Karpas-422 (cell line): ENCODE measurements at regions not wholly inside any gene's neighbourhood (a gene's known extent, or its start where the extent isn't known, plus 50 kb on each side); places are given as distances from the start of the nearest gene placed in this dataset.
A peak's percentile ranks its signal among the peaks of the same experiment; 100 is the strongest.

Source experiments
- DNase-seq: peaks from one replicate; pipeline ENCODE4 v3.0.0-alpha.2; 2015
- H2AFZ ChIP-seq: fragments of 200-600 bp; sonication (generic); 2 replicates; pipeline ENCODE4 v1.6.1; 2014; ENCODE audit warnings: antibody characterized with exemption, low read length, mixed read lengths
- H3K27ac ChIP-seq: fragments of 200-600 bp; sonication (generic); 2 replicates; pipeline ENCODE4 v1.5.1; 2014; ENCODE audit warnings: mild to moderate bottlenecking, low read length, moderate library complexity
- H3K27me3 ChIP-seq: fragments of 200-600 bp; sonication (generic); 2 replicates; pipeline ENCODE4 v1.6.1; 2014; ENCODE audit warnings: low read length, mixed read lengths
- H3K36me3 ChIP-seq: fragments of 200-600 bp; sonication (generic); 2 replicates; pipeline ENCODE4 v1.6.1; 2014; ENCODE audit warnings: low read length, mixed read lengths; ENCODE audit not compliant: insufficient read depth
- H3K4me1 ChIP-seq: fragments of 200-600 bp; sonication (generic); 2 replicates; pipeline ENCODE4 v1.6.1; 2014; ENCODE audit warnings: mild to moderate bottlenecking, low read length, mixed read lengths
- H3K4me2 ChIP-seq: fragments of 200-600 bp; sonication (generic); 2 replicates; pipeline ENCODE4 v1.6.1; 2014; ENCODE audit warnings: low read length, low read depth, mild to moderate bottlenecking; ENCODE audit not compliant: poor library complexity, severe bottlenecking
- H3K4me3 ChIP-seq: fragments of 200-600 bp; sonication (generic); 2 replicates; pipeline ENCODE4 v1.5.1; 2014; ENCODE audit warnings: mild to moderate bottlenecking, antibody characterized with exemption, low read length, mixed read lengths
- H3K79me2 ChIP-seq: fragments of 200-600 bp; sonication (generic); 2 replicates; pipeline ENCODE4 v1.6.1; 2014; ENCODE audit warnings: mild to moderate bottlenecking, low read length, mixed read lengths
- H3K9ac ChIP-seq: fragments of 200-600 bp; sonication (generic); 2 replicates; pipeline ENCODE4 v1.6.0; 2014; ENCODE audit warnings: low read length
- H3K9me2 ChIP-seq: fragments of 200-600 bp; sonication (generic), shearing (Covaris generic); replicated peaks from 2 replicates; pipeline ENCODE4 v1.6.0; 2014; ENCODE audit warnings: mild to moderate bottlenecking, low read length, moderate library complexity; ENCODE audit not compliant: insufficient read depth
- H3K9me3 ChIP-seq: fragments of 300-700, 200-600 bp; sonication (generic); 2 replicates; pipeline ENCODE4 v1.6.1; 2014; ENCODE audit warnings: low read length, mixed read lengths
- H4K20me1 ChIP-seq: fragments of 200-600 bp; sonication (generic); 2 replicates; pipeline ENCODE4 v1.6.1; 2014; ENCODE audit warnings: mild to moderate bottlenecking, antibody characterized with exemption, low read length, low read depth; ENCODE audit not compliant: insufficient read depth

- H2AFZ ChIP-seq, result no peak overlapping the region
- no peak overlapping the region for H3K4me2 ChIP-seq
- H4K20me1 ChIP-seq, result no peaks in the 10 kb centered on the region
- no peaks in the 10 kb centered on the region for H3K9me3 ChIP-seq
- H3K4me1 ChIP-seq, result no peaks in the 10 kb centered on the region
- no peaks in the 10 kb centered on the region for H3K36me3 ChIP-seq
- no peak overlapping the region for H3K4me3 ChIP-seq
- no peaks in the 10 kb centered on the region for H3K27me3 ChIP-seq
- H3K9ac ChIP-seq, result no peak overlapping the region
- H3K9me2 ChIP-seq, result no peaks in the 10 kb centered on the region
- no peak overlapping the region for H3K27ac ChIP-seq
- DNase-seq, result no peak
- no peaks in the 10 kb centered on the region for H3K79me2 ChIP-seq
Observed at GRCh38 chr2:198309081-198309480, 504.7 kb downstream of the PLCL1 start.

GRCh38 chr2:198308368-198308767 is 504.0 kb downstream of the PLCL1 start:
- Histone ChIP-seq H2AFZ (no peak overlapping the region), H3K36me3 (no peaks in the 10 kb centered on the region), H3K4me1 (no peaks in the 10 kb centered on the region), H3K9ac (no peak overlapping the region), H3K4me3 (no peak overlapping the region), H3K27ac (no peak overlapping the region), H3K4me2 (no peak overlapping the region), H3K27me3 (no peaks in the 10 kb centered on the region), H4K20me1 (no peaks in the 10 kb centered on the region), H3K9me2 (no peaks in the 10 kb centered on the region), H3K79me2 (no peaks in the 10 kb centered on the region), H3K9me3 (no peaks in the 10 kb centered on the region)
- DNase-seq, result no peak

GRCh38 chr2:198307093-198307492 is 502.7 kb downstream of the PLCL1 start:
- H4K20me1 ChIP-seq, result no peaks in the 10 kb centered on the region
- no peak for DNase-seq

GRCh38 chr2:198304859-198305258 is 500.5 kb downstream of the PLCL1 start:
- no peaks in the 10 kb centered on the region for H3K79me2 ChIP-seq
- no peak overlapping the region for H3K4me3 ChIP-seq
- H3K9me2 ChIP-seq, result no peaks in the 10 kb centered on the region
- no peak overlapping the region for H2AFZ ChIP-seq
- H3K36me3 ChIP-seq, result no peaks in the 10 kb centered on the region
- no peaks in the 10 kb centered on the region for H4K20me1 ChIP-seq
- H3K27me3 ChIP-seq, result no peaks in the 10 kb centered on the region
- H3K27ac ChIP-seq, result no peak overlapping the region
- no peak overlapping the region for H3K9ac ChIP-seq
- no peak for DNase-seq
- no peak overlapping the region for H3K4me2 ChIP-seq
- no peaks in the 10 kb centered on the region for H3K4me1 ChIP-seq
- H3K9me3 ChIP-seq, result no peaks in the 10 kb centered on the region

More at GRCh38 chr2:198307093-198307492, 502.7 kb downstream of the PLCL1 start:
- H3K4me3 ChIP-seq, result no peak overlapping the region
- no peak overlapping the region for H3K27ac ChIP-seq
- H3K4me2 ChIP-seq, result no peak overlapping the region
- no peaks in the 10 kb centered on the region for H3K27me3 ChIP-seq
- no peaks in the 10 kb centered on the region for H3K9me2 ChIP-seq
- no peaks in the 10 kb centered on the region for H3K4me1 ChIP-seq
- H3K9me3 ChIP-seq, result no peaks in the 10 kb centered on the region
- no peaks in the 10 kb centered on the region for H3K79me2 ChIP-seq
- H2AFZ ChIP-seq, result no peak overlapping the region
- H3K36me3 ChIP-seq, result no peaks in the 10 kb centered on the region
- H3K9ac ChIP-seq, result no peak overlapping the region

GRCh38 chr2:198297350-198297749 is 493.0 kb downstream of the PLCL1 start:
- H2AFZ ChIP-seq, result no peak overlapping the region

GRCh38 chr2:198296665-198297308 is 492.4 kb downstream of the PLCL1 start:
- peak; percentile 83 for DNase-seq
- Histone ChIP-seq H3K9ac (no peak overlapping the region), H4K20me1 (no peaks in the 10 kb centered on the region), H3K27me3 (no peaks in the 10 kb centered on the region), H3K4me2 (no peak overlapping the region), H3K27ac (no peak overlapping the region), H3K9me3 (no peaks in the 10 kb centered on the region), H3K4me1 (no peaks in the 10 kb centered on the region), H3K79me2 (no peaks in the 10 kb centered on the region), H3K9me2 (no peaks in the 10 kb centered on the region), H2AFZ (no peak overlapping the region), H3K4me3 (no peak overlapping the region), H3K36me3 (no peaks in the 10 kb centered on the region)

More at GRCh38 chr2:198297350-198297749, 493.0 kb downstream of the PLCL1 start:
- H3K4me1 ChIP-seq, result no peaks in the 10 kb centered on the region
- no peaks in the 10 kb centered on the region for H3K79me2 ChIP-seq
- no peak overlapping the region for H3K9ac ChIP-seq
- no peak overlapping the region for H3K4me2 ChIP-seq
- H3K27me3 ChIP-seq, result no peaks in the 10 kb centered on the region
- H3K4me3 ChIP-seq, result no peak overlapping the region
- no peaks in the 10 kb centered on the region for H4K20me1 ChIP-seq
- no peak overlapping the region for H3K27ac ChIP-seq
- DNase-seq, result no peak
- no peaks in the 10 kb centered on the region for H3K36me3 ChIP-seq
- H3K9me2 ChIP-seq, result no peaks in the 10 kb centered on the region
- no peaks in the 10 kb centered on the region for H3K9me3 ChIP-seq

- H3K9me2 ChIP-seq, result no peaks in the 10 kb centered on the region
- H3K9ac ChIP-seq, result no peak overlapping the region
- H2AFZ ChIP-seq, result no peak overlapping the region
- no peaks in the 10 kb centered on the region for H3K36me3 ChIP-seq
- DNase-seq, result no peak
- no peak overlapping the region for H3K27ac ChIP-seq
- no peaks in the 10 kb centered on the region for H4K20me1 ChIP-seq
- H3K79me2 ChIP-seq, result no peaks in the 10 kb centered on the region
- H3K4me2 ChIP-seq, result no peak overlapping the region
- H3K4me1 ChIP-seq, result no peaks in the 10 kb centered on the region
- no peak overlapping the region for H3K4me3 ChIP-seq
- no peaks in the 10 kb centered on the region for H3K9me3 ChIP-seq
- no peaks in the 10 kb centered on the region for H3K27me3 ChIP-seq
Observed at GRCh38 chr2:198293281-198293680, 488.9 kb downstream of the PLCL1 start.

- no peaks in the 10 kb centered on the region for H3K4me1 ChIP-seq
- H3K27me3 ChIP-seq, result no peaks in the 10 kb centered on the region
- no peaks in the 10 kb centered on the region for H3K36me3 ChIP-seq
- H3K4me3 ChIP-seq, result no peak overlapping the region
- no peaks in the 10 kb centered on the region for H3K9me3 ChIP-seq
- H3K9ac ChIP-seq, result no peak overlapping the region
- no peak overlapping the region for H3K4me2 ChIP-seq
- H3K9me2 ChIP-seq, result no peaks in the 10 kb centered on the region
- H3K27ac ChIP-seq, result no peak overlapping the region
- no peak overlapping the region for H2AFZ ChIP-seq
- no peaks in the 10 kb centered on the region for H4K20me1 ChIP-seq
- H3K79me2 ChIP-seq, result no peaks in the 10 kb centered on the region
- no peak for DNase-seq
Observed at GRCh38 chr2:198289811-198290210, 485.4 kb downstream of the PLCL1 start.
